Testis (tissue), 2 donors: ENCODE measurements at regions not wholly inside any gene's neighbourhood (a gene's known extent, or its start where the extent isn't known, plus 50 kb on each side); places are given as distances from the start of the nearest gene placed in this dataset.

Experiments
- DNase-seq: peaks from one replicate; pipeline ENCODE4 v3.0.0-alpha.2; 2019
- H3K27ac ChIP-seq, 2 donors: fragments of 200-600 bp; sonication (generic); one replicate each; pipeline ENCODE4 v1.5.1; 2019
- H3K27me3 ChIP-seq: fragments of 200-600 bp; sonication (generic); one replicate; pipeline ENCODE4 v1.5.1; 2019
- H3K36me3 ChIP-seq: fragments of 200-600 bp; sonication (generic); one replicate; pipeline ENCODE4 v1.5.1; 2017; ENCODE audit warnings: low read depth; ENCODE audit errors: missing control alignments
- H3K4me1 ChIP-seq: fragments of 200-600 bp; sonication (generic); one replicate; pipeline ENCODE4 v1.5.1; 2019
- H3K4me3 ChIP-seq, 2 donors: fragments of 200-600 bp; sonication (generic); one replicate each; pipeline ENCODE4 v1.5.1; 2017 to 2019
- H3K9me3 ChIP-seq: fragments of 200-600 bp; sonication (generic); one replicate; pipeline ENCODE4 v1.5.1; 2017
- POLR2A ChIP-seq: fragments of 450-650 bp; IDR thresholded peaks from one replicate; pipeline ENCODE4 v1.6.1; 2017; ENCODE audit warnings: antibody characterized with exemption, mild to moderate bottlenecking, moderate library complexity
- WGBS, 2 donors: methylation state at CpG; one replicate each; pipeline ENCODE4 v1.1.5; 2018; 5-methylcytosine and 5-hydroxymethylcytosine counted together
- intact Hi-C: fragments of 100-400 bp; cut with DNase I; formaldehyde crosslinking; loops from one replicate; pipeline ENCODE4 v1.15.1; 2023; ENCODE audit warnings: low total_unique reads
- TF ChIP-seq, protein P1 (sequence below), 3 experiments: fragments of 450-650 bp in 2 of 3; fragments of 200-600 bp in 1 of 3; sonication (generic) in 1 of 3; IDR thresholded peaks; one replicate each; pipeline ENCODE4 v1.5.1; 2016 to 2019; ENCODE audit warnings: antibody characterized with exemption in 3 of 3, mild to moderate bottlenecking in 2 of 3, moderate library complexity in 1 of 3

DNA sequence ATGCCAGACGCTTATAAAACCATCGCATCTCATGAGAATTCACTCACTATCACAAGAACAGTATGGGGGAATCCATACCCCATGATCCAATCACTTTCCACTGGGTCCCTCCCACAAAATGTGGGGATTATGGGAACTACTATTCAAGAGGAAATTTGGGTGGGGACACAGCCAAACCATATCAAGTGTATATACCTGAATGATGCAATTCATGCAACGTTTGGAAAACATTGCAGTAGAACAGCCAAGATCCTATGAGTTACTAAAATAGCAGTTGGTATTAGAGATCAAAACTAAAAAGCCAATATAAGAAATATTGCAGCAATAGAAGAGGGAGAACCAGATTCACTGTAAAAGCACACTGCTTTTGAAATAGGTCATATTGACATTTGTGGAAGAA is 1543.9 kb upstream of the B3GALT2 start:
- Histone ChIP-seq H3K27ac (no peak overlapping the region), H3K36me3 (no peaks in the 10 kb centered on the region), H3K4me3 (no peak overlapping the region), H3K4me1 (no peaks in the 10 kb centered on the region), H3K9me3 (no peaks in the 10 kb centered on the region), H3K27me3 (no peaks in the 10 kb centered on the region)
- DNase-seq: no peak
- TF ChIP-seq, protein P1, sequence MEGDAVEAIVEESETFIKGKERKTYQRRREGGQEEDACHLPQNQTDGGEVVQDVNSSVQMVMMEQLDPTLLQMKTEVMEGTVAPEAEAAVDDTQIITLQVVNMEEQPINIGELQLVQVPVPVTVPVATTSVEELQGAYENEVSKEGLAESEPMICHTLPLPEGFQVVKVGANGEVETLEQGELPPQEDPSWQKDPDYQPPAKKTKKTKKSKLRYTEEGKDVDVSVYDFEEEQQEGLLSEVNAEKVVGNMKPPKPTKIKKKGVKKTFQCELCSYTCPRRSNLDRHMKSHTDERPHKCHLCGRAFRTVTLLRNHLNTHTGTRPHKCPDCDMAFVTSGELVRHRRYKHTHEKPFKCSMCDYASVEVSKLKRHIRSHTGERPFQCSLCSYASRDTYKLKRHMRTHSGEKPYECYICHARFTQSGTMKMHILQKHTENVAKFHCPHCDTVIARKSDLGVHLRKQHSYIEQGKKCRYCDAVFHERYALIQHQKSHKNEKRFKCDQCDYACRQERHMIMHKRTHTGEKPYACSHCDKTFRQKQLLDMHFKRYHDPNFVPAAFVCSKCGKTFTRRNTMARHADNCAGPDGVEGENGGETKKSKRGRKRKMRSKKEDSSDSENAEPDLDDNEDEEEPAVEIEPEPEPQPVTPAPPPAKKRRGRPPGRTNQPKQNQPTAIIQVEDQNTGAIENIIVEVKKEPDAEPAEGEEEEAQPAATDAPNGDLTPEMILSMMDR (IDR thresholded peaks at IDR 0.05): no peak
- TF ChIP-seq POLR2A: no peak
- intact Hi-C loops: no loop called here
- WGBS, 2 donors: 70 to 79% methylated on average over 3 of the region's 3 CpGs

GRCh38 chr1:194723067-194723466 is 1536.7 kb upstream of the B3GALT2 start:
- TF ChIP-seq, protein P1 (IDR thresholded peaks at IDR 0.05): no peak
- no peak for TF ChIP-seq POLR2A
- H3K4me1 ChIP-seq: no peaks in the 10 kb centered on the region
- H3K4me3 ChIP-seq: no peak overlapping the region
- H3K27ac ChIP-seq: no peak overlapping the region
- no peaks in the 10 kb centered on the region for H3K27me3 ChIP-seq
- no peaks in the 10 kb centered on the region for H3K36me3 ChIP-seq
- DNase-seq: no peak
- no peaks in the 10 kb centered on the region for H3K9me3 ChIP-seq
- intact Hi-C loops: no loop called here

DNA sequence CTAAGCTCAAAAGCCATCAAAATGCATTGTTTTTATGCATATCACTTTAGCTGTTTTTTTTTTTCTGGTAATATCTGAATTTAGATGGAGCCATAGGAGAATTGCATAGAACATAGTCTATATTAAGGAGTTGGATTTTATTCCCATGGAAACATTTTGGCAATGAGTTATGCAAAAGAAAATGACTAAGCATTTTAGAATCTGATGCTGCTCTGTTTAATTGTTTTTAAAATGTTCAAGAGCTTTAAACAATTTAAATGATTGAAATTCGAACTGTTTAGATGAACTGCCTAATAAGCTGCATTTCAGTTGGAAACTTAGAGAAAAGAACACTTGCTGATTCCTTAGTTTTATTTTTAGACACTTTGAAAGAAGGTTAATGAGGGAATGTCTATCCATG is 1531.5 kb upstream of the B3GALT2 start:
- Histone ChIP-seq H3K27ac (no peak overlapping the region), H3K27me3 (no peaks in the 10 kb centered on the region), H3K36me3 (no peaks in the 10 kb centered on the region), H3K4me3 (no peak overlapping the region), H3K9me3 (no peaks in the 10 kb centered on the region), H3K4me1 (no peaks in the 10 kb centered on the region)
- WGBS, 2 donors: 57 to 68% methylated on average over 1 of the region's 1 CpG
- DNase-seq: no peak
- intact Hi-C loops: no loop called here
- TF ChIP-seq, protein P1 (IDR thresholded peaks at IDR 0.05): no peak
- no peak for TF ChIP-seq POLR2A

GRCh38 chr1:194717334-194717733 is 1530.9 kb upstream of the B3GALT2 start:
- DNase-seq: no peak
- no peaks in the 10 kb centered on the region for H3K4me1 ChIP-seq
- 72 to 73% methylated on average over 1 of the region's 1 CpG for WGBS, 2 donors
- no peak overlapping the region for H3K27ac ChIP-seq
- TF ChIP-seq, protein P1 (IDR thresholded peaks at IDR 0.05): no peak
- no peak for TF ChIP-seq POLR2A
- no peak overlapping the region for H3K4me3 ChIP-seq
- H3K36me3 ChIP-seq: no peaks in the 10 kb centered on the region
- intact Hi-C loops: no loop called here
- H3K9me3 ChIP-seq: no peaks in the 10 kb centered on the region
- H3K27me3 ChIP-seq: no peaks in the 10 kb centered on the region

GRCh38 chr1:194710671-194711070 is 1524.3 kb upstream of the B3GALT2 start:
- 97 to 100% methylated on average over 2 of the region's 2 CpGs for WGBS, 2 donors
- no peak overlapping the region for H3K4me3 ChIP-seq
- DNase-seq: no peak
- intact Hi-C loops: no loop called here
- no peaks in the 10 kb centered on the region for H3K9me3 ChIP-seq
- H3K36me3 ChIP-seq: no peaks in the 10 kb centered on the region
- H3K27ac ChIP-seq: no peak overlapping the region
- H3K4me1 ChIP-seq: no peaks in the 10 kb centered on the region
- no peak for TF ChIP-seq POLR2A
- TF ChIP-seq, protein P1 (IDR thresholded peaks at IDR 0.05): no peak
- no peaks in the 10 kb centered on the region for H3K27me3 ChIP-seq
